Pulmonary artery endothelial cell (primary cell): ENCODE measurements at regions not wholly inside any gene's neighbourhood (a gene's known extent, or its start where the extent isn't known, plus 50 kb on each side); places are given as distances from the start of the nearest gene placed in this dataset.

ENCODE experiments used
- DNase-seq: peaks from one replicate; pipeline ENCODE4 v3.0.0-alpha.2; 2011; ENCODE audit warnings: low read depth, low spot score

DNA sequence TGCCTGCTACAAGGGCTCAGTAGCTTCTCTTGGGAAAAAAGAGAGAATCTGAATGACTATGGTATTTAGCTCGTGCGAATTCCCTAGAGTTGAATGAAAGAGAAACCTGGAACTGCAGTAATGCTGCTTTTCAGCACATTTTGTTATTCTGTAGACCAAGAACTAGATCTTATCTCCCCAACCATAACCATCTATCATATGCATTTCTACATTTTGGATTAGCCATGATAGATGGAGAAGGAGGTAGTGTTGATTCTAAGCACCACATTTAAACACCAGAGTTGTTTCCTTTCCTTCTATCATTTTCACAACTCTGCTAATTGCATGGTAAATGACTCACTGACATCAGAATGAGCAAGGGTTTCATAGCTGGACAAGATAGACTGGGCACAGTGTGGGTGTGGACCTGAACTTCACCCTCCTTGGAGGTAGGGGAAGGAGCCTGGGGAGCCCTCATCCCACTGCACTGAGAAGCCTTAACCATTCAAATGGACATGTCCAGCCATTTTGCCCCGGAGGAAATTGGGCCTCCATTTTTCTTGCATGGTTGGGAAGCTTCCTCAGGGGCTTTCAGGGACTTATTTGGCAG, 55.3 kb upstream of the BMPER start:
- no peak for DNase-seq

DNA sequence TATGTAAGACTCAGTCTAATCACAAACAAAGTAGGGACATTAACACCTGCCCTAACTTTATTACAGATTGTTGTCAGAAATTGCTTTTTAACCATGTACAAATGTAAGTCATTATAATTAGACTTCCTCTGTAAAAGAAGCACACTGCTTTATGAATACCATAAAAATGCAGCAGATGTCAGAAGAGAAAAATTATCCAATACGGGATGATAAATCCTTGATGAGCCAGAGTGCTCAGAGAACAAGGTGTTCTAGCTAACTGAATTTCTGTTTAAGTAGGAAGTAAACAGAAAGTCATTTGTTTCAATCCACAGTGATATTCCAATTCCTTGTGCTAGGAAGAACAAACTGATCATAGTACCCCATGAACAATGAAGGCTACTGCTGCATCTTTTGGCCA, 54.6 kb upstream of the BMPER start:
- no peak for DNase-seq

DNA sequence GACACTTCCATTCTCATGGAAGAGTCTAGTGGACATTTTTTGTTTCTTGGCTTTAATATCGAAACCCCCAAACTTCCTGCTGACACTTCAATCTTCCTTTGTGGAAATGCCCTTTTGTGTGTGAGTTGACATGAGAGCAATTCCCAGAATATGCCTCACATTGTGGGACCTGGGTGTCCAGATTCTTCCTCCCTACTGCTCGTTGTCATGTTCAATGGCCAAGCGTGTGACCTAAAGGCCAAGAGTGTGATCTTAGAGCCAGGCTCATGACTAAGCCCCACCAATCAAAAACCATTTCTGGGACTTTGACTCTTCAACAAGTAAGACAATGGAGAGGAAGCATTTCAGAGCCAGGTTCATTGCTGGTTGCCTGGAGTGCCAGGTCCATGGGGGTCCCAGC, 52.5 kb upstream of the BMPER start:
- no peak for DNase-seq

GRCh38 chr7:33853361-33854062, 51.8 kb upstream of the BMPER start:
- DNase-seq = no peak

GRCh38 chr7:33854178-33854577, 51.2 kb upstream of the BMPER start:
- DNase-seq = no peak

- DNase-seq = no peak
Observed at GRCh38 chr7:33854801-33855350, 50.5 kb upstream of the BMPER start.
